Gastrocnemius medialis (tissue), 4 donors: ENCODE measurements at regions not wholly inside any gene's neighbourhood (a gene's known extent, or its start where the extent isn't known, plus 50 kb on each side); places are given as distances from the start of the nearest gene placed in this dataset.

Experiments used
- POLR2A ChIP-seq, 2 donors: fragments of 450-650 bp; IDR thresholded peaks; one replicate each; pipeline ENCODE4 v1.6.1; 2017; ENCODE audit warnings: antibody characterized with exemption in 2 of 2, mild to moderate bottlenecking in 2 of 2, moderate library complexity in 2 of 2
- TF ChIP-seq, protein P1 (sequence below), 5 experiments: fragments of 450-650 bp in 3 of 5; fragments of 200-600 bp in 2 of 5; sonication (generic) in 2 of 5; IDR thresholded peaks in 4 of 5; conservative IDR thresholded peaks in 1 of 5; 1 replicate in 4 of 5; 2 replicates in 1 of 5; pipeline ENCODE4 v1.5.1; 2016 to 2019; ENCODE audit warnings: antibody characterized with exemption in 5 of 5, mild to moderate bottlenecking in 3 of 5, moderate library complexity in 3 of 5

DNA sequence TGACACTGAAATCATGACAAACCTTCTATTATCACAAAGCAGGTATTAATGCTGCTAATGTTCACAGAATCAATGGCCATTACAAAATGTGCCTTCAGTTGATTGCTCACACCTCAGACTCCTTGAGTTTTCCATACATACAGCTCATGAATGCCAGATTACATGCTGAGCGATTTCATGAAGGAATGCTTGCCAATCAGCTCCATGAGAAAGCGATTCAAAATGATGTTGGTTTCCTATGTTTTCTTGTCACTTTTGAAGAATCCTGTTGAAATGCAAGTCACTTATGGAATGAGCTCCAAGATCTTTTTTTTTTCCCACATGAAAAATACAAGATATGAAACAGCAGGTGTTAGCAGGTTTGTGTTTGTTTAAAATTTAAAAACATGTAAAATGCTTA, 68.0 kb upstream of the GPCPD1 start:
- TF ChIP-seq, protein P1, sequence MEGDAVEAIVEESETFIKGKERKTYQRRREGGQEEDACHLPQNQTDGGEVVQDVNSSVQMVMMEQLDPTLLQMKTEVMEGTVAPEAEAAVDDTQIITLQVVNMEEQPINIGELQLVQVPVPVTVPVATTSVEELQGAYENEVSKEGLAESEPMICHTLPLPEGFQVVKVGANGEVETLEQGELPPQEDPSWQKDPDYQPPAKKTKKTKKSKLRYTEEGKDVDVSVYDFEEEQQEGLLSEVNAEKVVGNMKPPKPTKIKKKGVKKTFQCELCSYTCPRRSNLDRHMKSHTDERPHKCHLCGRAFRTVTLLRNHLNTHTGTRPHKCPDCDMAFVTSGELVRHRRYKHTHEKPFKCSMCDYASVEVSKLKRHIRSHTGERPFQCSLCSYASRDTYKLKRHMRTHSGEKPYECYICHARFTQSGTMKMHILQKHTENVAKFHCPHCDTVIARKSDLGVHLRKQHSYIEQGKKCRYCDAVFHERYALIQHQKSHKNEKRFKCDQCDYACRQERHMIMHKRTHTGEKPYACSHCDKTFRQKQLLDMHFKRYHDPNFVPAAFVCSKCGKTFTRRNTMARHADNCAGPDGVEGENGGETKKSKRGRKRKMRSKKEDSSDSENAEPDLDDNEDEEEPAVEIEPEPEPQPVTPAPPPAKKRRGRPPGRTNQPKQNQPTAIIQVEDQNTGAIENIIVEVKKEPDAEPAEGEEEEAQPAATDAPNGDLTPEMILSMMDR (IDR thresholded peaks at IDR 0.05 in 4 of 5, conservative IDR thresholded peaks at IDR 0.05 in 1 of 5) = no peak
- TF ChIP-seq POLR2A (IDR thresholded peaks at IDR 0.05) = no peak
